Testis (tissue), 2 donors: ENCODE measurements at regions not wholly inside any gene's neighbourhood (a gene's known extent, or its start where the extent isn't known, plus 50 kb on each side); places are given as distances from the start of the nearest gene placed in this dataset.

Experiments used
- DNase-seq: peaks from one replicate; pipeline ENCODE4 v3.0.0-alpha.2; 2019
- H3K27ac ChIP-seq, 2 donors: fragments of 200-600 bp; sonication (generic); one replicate each; pipeline ENCODE4 v1.5.1; 2019
- H3K27me3 ChIP-seq: fragments of 200-600 bp; sonication (generic); one replicate; pipeline ENCODE4 v1.5.1; 2019
- H3K36me3 ChIP-seq: fragments of 200-600 bp; sonication (generic); one replicate; pipeline ENCODE4 v1.5.1; 2017; ENCODE audit warnings: low read depth; ENCODE audit errors: missing control alignments
- H3K4me1 ChIP-seq: fragments of 200-600 bp; sonication (generic); one replicate; pipeline ENCODE4 v1.5.1; 2019
- H3K4me3 ChIP-seq, 2 donors: fragments of 200-600 bp; sonication (generic); one replicate each; pipeline ENCODE4 v1.5.1; 2017 to 2019
- H3K9me3 ChIP-seq: fragments of 200-600 bp; sonication (generic); one replicate; pipeline ENCODE4 v1.5.1; 2017
- POLR2A ChIP-seq: fragments of 450-650 bp; IDR thresholded peaks from one replicate; pipeline ENCODE4 v1.6.1; 2017; ENCODE audit warnings: antibody characterized with exemption, mild to moderate bottlenecking, moderate library complexity
- WGBS, 2 donors: methylation state at CpG; one replicate each; pipeline ENCODE4 v1.1.5; 2018; 5-methylcytosine and 5-hydroxymethylcytosine counted together
- intact Hi-C: fragments of 100-400 bp; cut with DNase I; formaldehyde crosslinking; loops from one replicate; pipeline ENCODE4 v1.15.1; 2023; ENCODE audit warnings: low total_unique reads
- TF ChIP-seq, protein P1 (sequence below), 3 experiments: fragments of 450-650 bp in 2 of 3; fragments of 200-600 bp in 1 of 3; sonication (generic) in 1 of 3; IDR thresholded peaks; one replicate each; pipeline ENCODE4 v1.5.1; 2016 to 2019; ENCODE audit warnings: antibody characterized with exemption in 3 of 3, mild to moderate bottlenecking in 2 of 3, moderate library complexity in 1 of 3

DNA sequence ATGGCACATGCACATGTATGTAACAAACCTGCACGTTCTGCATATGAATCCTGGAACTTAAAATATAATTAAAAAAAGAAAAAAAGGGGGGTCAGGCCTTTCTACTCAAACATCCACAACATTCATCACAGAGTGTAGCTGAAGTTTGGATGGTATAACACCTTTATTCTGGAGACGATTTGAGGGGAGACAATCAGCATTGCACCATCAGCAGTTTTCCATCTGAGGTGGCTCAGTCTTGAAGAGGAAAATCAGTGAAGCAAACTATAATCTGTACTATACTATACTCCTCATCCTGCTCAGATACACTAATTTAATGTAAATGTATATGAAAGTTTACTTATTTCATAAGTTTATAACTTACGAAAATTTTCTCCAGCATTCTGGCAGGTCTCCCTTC lies 969.7 kb downstream of the SLITRK1 start:
- 75 to 90% methylated on average over 3 of the region's 3 CpGs for WGBS, 2 donors
- TF ChIP-seq, protein P1, sequence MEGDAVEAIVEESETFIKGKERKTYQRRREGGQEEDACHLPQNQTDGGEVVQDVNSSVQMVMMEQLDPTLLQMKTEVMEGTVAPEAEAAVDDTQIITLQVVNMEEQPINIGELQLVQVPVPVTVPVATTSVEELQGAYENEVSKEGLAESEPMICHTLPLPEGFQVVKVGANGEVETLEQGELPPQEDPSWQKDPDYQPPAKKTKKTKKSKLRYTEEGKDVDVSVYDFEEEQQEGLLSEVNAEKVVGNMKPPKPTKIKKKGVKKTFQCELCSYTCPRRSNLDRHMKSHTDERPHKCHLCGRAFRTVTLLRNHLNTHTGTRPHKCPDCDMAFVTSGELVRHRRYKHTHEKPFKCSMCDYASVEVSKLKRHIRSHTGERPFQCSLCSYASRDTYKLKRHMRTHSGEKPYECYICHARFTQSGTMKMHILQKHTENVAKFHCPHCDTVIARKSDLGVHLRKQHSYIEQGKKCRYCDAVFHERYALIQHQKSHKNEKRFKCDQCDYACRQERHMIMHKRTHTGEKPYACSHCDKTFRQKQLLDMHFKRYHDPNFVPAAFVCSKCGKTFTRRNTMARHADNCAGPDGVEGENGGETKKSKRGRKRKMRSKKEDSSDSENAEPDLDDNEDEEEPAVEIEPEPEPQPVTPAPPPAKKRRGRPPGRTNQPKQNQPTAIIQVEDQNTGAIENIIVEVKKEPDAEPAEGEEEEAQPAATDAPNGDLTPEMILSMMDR (IDR thresholded peaks at IDR 0.05) = no peak
- no peak for TF ChIP-seq POLR2A
- Histone ChIP-seq H3K27me3 (no peaks in the 10 kb centered on the region), H3K27ac (no peak overlapping the region), H3K4me1 (no peaks in the 10 kb centered on the region), H3K4me3 (no peak overlapping the region), H3K36me3 (no peaks in the 10 kb centered on the region), H3K9me3 (no peaks in the 10 kb centered on the region)
- intact Hi-C loops = no loop called here
- DNase-seq = no peak

DNA sequence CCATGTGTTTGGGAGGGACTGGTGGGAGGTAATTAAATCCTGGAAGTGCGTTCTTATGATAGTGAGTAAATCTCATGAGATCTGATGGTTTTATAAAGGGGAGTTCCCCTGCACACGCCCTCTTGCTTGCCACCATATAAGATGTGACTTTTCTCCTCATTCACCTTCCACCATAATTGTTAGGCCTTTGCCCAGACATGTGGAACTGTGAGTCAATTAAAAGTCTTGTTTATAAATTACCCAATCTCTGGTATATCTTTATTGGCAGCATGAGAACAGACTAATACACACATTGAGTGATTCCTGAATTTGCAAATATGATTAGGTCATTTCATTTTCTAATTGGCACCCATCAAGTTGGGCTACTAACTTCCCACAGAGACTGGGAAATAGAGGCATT lies 977.2 kb downstream of the SLITRK1 start:
- 60 to 79% methylated on average over 2 of the region's 2 CpGs for WGBS, 2 donors
- Histone ChIP-seq H3K36me3 (no peaks in the 10 kb centered on the region), H3K4me3 (no peak overlapping the region)

DNA sequence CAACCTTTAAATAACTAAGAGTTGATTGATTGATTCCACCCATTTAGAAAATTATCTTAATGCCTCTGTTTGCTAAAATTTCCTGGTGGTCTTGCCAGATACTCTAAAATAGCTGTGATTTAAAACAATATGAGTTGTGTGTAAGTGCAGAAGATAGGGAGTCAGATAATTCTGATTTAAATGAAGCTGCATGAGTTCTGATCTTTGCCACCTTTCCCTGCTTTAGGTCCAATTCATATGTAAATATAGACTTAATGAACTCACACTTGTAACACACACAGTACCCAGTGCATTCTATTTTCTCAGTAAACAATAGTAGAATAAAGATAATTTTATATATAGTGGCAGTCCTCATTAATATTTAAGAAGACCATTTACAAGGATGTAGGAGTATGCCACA lies 981.8 kb downstream of the SLITRK1 start:
- Histone ChIP-seq H3K27me3 (no peaks in the 10 kb centered on the region), H3K4me3 (no peak overlapping the region), H3K4me1 (no peaks in the 10 kb centered on the region), H3K36me3 (no peaks in the 10 kb centered on the region), H3K27ac (no peak overlapping the region), H3K9me3 (no peaks in the 10 kb centered on the region)
- intact Hi-C loops = no loop called here
- no peak for TF ChIP-seq POLR2A
- TF ChIP-seq, protein P1 (IDR thresholded peaks at IDR 0.05) = no peak
- no peak for DNase-seq

More for the DNA sequence above, 977.2 kb downstream of the SLITRK1 start:
- DNase-seq = no peak
- Histone ChIP-seq H3K4me1 (no peaks in the 10 kb centered on the region), H3K27me3 (no peaks in the 10 kb centered on the region), H3K27ac (no peak overlapping the region), H3K9me3 (no peaks in the 10 kb centered on the region)
- no peak for TF ChIP-seq POLR2A
- intact Hi-C loops = no loop called here

DNA sequence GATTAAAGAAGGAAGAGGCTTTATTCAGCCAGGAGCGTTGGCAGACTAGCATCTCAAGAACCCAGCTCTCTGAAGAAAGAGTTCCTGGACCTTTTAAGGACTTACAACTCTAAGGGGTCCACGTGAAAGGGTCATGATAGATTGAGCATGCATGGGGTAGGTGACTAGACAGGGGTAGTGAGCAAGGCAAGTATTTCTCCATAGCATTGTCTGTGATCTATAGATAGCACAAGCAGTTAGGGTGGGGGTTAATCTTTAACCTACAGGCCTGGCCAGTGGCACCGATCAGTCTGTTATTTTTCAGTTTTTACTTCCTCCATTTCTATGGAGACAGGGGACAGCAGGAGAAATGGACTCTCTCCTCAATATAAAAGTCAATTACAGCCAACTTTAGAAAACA lies 983.7 kb downstream of the SLITRK1 start:
- WGBS, 2 donors = 81 to 93% methylated on average over 3 of the region's 3 CpGs

DNA sequence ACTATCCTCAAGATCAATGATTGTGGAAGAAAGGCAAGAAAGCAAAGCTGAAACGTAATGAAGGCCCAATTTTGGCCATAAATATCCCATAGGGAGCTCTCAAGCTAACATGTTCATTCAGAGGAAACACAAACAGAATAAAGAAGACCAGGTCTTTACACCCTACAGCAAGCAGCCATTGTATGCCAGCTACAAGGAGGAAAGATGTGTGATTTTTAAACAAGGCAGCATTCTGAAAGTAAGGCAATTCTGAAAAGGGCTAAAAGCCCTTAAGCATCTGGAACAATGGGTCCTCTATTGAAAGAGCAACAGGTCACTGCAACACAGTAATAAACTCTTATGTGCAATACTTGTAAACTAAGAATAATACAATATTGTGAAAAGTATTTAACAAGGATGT lies 1002.4 kb downstream of the SLITRK1 start:
- DNase-seq = no peak
- no peaks in the 10 kb centered on the region for H3K4me1 ChIP-seq
- TF ChIP-seq, protein P1 (IDR thresholded peaks at IDR 0.05) = no peak
- no peak for TF ChIP-seq POLR2A
- intact Hi-C loops = no loop called here
- H3K4me3 ChIP-seq = no peak overlapping the region
- no peaks in the 10 kb centered on the region for H3K27me3 ChIP-seq
- no peaks in the 10 kb centered on the region for H3K9me3 ChIP-seq
- no peaks in the 10 kb centered on the region for H3K36me3 ChIP-seq
- 56 to 64% methylated on average over 1 of the region's 1 CpG for WGBS, 2 donors
- H3K27ac ChIP-seq = no peak overlapping the region

More for the DNA sequence above, 983.7 kb downstream of the SLITRK1 start:
- intact Hi-C loops = no loop called here
- TF ChIP-seq, protein P1 (IDR thresholded peaks at IDR 0.05) = no peak
- Histone ChIP-seq H3K4me1 (no peaks in the 10 kb centered on the region), H3K36me3 (no peaks in the 10 kb centered on the region), H3K27me3 (no peaks in the 10 kb centered on the region), H3K9me3 (no peaks in the 10 kb centered on the region), H3K4me3 (no peak overlapping the region), H3K27ac (no peak overlapping the region)
- no peak for DNase-seq
